Activated CD4-positive, CD25-positive, alpha-beta regulatory T cell (primary cell): ENCODE measurements at regions not wholly inside any gene's neighbourhood (a gene's known extent, or its start where the extent isn't known, plus 50 kb on each side); places are given as distances from the start of the nearest gene placed in this dataset.
"Not testable (repeated sequence)": the region's sequence is repeated elsewhere in the genome, so short reads cannot be mapped to it uniquely, and the experiment has no call there.

Experiments
- DNase-seq, 4 experiments: peaks; one replicate each; lab custom pipeline; 2025; lab: John Stamatoyannopoulos, UW

DNA sequence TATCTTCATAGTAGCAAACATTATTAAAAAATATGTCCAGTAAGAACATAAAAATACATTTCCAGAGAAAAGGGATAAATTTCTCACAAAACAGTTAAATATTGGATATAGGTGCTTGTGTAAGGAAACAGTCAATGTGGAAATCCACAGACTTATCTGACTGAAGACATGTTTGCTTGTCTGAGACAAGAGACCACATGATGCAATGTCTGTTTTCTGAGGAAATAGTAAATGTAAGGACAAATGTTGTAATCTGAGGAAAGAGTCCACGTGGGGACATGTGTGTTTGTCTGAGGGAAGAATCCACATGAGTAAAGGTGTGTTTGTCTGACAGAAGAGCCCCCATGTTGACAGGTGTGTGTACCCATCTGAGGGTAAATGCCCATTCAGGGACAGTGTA is 1093.2 kb downstream of the TMEM121 start:
- DNase-seq: no peak

DNA sequence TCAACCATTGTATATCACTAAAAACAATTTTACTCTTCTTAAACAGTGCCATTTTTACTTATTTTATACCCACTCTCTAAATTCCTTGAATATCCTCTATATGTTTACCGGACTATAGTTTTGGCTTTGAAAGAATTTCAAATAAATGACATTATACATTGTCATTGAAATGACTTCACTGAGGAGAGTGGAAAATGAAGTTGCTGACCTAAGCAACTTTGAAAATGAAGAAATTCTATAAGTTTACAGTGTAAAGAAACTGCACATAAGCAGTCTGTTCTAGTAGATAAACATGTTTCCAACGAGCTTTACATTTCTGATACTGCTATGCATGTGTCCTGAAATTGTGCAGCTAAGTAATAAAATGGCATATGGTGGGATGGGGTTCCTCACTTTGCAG is 1094.0 kb downstream of the TMEM121 start:
- DNase-seq: no peak

DNA sequence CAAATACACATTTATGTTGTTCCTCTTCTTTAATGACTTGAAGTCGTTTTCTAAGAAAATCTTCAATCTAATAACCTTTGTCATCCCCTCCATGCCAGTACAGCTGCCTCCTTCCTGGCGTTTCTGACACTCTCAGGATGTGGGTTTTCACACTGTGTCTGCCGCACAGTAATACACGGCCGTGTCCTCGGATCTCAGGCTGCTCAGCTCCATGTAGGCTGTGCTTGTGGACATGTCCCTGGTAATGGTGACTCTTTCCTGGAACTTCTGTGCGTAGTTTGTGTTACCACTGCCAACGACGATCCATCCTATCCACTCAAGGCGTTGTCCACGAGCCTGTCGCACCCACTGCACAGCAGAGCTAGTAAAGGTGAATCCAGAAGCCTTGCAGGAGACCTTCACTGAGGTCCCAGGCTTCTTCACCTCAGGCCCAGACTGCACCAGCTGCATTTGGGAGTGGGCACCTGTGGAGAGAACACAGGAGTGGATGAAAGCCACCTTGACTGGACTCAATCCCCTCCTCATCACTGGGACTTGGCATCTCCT is 1095.9 kb downstream of the TMEM121 start:
- no peak for DNase-seq

DNA sequence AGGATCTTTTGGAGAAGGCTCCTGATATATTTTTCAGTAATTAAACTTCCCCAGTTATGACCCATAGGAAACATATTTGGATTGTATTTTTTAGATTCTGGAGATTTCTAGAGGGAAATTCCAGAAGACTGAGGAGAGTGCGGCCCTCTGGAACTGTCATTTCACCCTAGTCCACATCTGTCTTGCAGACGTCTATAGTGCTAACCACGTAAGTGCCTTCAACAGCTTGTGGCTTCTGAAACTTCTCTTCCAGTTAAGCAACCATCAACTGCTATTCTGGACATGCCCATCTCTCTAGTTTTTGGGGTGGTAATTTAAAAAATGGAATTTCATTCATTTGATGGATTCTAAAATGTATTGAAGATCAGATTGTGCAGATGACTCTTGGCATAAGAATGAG is 1098.8 kb downstream of the TMEM121 start:
- no peak for DNase-seq

DNA sequence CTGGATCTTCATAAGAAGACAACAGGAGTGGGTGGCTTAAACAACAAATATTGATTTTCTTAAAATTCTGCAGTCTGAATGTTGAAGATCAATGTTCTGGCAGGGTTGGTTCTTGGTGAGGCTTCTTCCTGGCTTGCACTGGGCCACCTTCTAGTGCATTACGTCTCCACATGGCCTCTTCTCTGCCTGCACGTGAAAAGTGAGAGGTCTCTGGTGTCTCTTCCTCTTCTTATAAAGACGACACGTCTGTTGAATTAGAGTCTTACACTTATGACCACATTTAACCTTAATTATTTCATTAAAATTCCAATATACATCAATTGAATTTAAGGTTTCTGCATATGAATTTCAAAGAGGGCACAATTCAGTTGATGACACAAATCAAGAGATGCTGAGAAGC is 1100.1 kb downstream of the TMEM121 start:
- not testable (repeated sequence) for DNase-seq

- DNase-seq: peak; percentile 19 to 36 (median 29)
Measured at GRCh38 chr14:106626942-106627588, 1100.7 kb downstream of the TMEM121 start.

DNA sequence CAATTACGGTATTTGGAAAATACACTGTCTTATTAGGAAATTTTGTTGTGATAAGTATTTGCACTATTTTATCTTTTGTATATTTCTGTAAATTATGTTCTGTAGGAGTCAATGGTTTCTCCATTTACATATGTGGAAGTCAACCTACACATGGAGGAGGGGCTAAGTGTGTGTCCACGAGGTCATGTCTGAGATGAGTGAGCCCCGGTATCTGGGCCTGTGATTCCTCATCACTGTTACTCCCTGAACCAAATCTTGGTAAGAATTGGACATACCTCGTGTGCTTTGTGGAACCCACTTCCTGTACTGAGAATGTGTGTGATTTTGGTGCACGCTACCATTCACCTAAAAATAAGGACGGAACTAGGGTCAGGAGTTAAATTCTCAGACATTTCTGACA is 1105.5 kb downstream of the TMEM121 start:
- no peak for DNase-seq

GRCh38 chr14:106633721-106634120 is 1107.3 kb downstream of the TMEM121 start:
- DNase-seq: no peak

DNA sequence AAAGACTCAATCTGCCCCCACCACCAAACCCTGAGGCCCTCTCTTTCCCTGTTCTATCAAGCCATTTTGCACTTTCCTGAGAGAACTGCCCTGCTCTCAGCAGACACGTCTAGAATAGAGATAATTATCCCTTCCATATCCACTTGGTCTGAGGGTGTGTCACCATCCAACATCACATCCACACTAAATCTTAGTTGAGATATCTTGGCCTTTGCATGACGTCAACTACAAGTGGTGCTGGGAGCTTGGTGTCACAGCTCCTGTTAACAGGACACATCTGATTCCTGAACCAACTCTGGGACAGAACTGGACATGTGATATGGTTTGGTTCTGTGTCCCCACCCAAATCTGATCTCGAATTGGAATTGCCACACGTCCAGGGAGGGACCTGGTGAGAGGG is 1109.2 kb downstream of the TMEM121 start:
- DNase-seq: no peak

- not testable (repeated sequence) for DNase-seq
Measured at GRCh38 chr14:106638786-106639452, 1112.5 kb downstream of the TMEM121 start.

DNA sequence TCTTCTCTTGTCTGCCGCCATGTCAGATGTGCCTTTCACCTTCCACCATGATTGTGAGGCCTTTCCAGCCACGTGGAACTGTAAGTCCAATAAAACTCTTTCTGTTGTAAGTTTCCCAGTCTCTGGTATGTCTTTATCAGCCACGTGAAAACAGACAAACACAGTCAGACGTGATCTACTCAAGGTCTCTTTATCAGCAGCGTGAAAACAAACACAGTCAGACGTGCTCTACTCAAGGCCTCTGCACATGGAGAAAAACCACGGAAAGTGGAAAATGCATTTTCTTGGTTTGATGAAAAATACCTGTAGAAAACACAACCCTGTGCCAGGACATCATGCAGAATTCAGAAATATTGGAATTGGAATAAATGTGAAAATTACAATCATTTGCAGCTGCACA is 1115.7 kb downstream of the TMEM121 start:
- no peak for DNase-seq

GRCh38 chr14:106642971-106643370 is 1116.6 kb downstream of the TMEM121 start:
- DNase-seq: not testable (repeated sequence)

- DNase-seq: not testable (repeated sequence)
Measured at GRCh38 chr14:106648874-106649273, 1122.5 kb downstream of the TMEM121 start.

- DNase-seq: no peak
Measured at GRCh38 chr14:106651016-106651415, 1124.6 kb downstream of the TMEM121 start.

- no peak for DNase-seq
Measured at GRCh38 chr14:106652494-106652893, 1126.1 kb downstream of the TMEM121 start.

- peak in 3 of 4 experiments; percentile 19 to 43 (median 24) for DNase-seq
Measured at GRCh38 chr14:106657460-106657859, 1131.1 kb downstream of the TMEM121 start.

- not testable (repeated sequence) for DNase-seq
Measured at GRCh38 chr14:106658066-106658860, 1131.9 kb downstream of the TMEM121 start.

DNA sequence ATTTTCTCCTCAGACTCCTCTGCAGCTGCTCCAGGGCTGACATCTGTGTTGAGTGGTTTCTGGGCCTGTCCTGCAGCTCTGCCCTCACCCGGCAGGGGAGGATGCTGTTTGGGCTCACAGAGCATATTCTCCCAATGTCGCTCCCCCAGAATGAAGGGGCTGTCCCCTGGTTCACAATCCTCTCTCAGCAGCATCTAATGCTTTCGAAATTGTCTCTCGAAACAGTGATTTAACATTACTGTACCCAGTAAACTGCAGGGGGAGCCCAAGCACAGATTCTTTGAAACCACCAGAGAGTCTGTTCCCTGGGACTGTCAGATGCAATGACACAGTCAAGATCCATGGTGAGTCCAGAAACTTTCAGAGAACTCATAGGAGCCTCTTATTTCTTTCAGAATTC is 1135.2 kb downstream of the TMEM121 start:
- DNase-seq: not testable (repeated sequence)

- DNase-seq: no peak
Measured at GRCh38 chr14:106662936-106663550, 1136.7 kb downstream of the TMEM121 start.

GRCh38 chr14:106663805-106664410 is 1137.5 kb downstream of the TMEM121 start:
- peak in 3 of 4 experiments; percentile 15 to 51 (median 15) for DNase-seq

DNA sequence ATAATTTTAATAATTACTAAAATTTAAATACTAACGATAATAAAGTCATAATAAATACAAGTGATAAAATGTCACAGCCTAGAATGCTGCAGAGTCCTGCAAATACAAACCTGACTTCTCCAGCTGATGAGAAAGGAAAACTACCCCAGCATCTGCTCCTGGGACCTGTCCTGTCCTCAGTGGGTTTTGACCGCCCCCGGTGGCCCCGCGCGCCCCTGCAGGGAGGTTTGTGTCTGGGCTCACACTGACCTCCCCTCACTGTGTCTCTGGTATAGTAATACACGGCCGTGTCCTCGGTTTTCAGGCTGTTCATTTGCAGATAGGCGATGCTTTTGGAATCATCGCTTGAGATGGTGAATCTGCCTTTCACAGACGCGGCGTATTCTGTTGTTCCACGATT is 1139.4 kb downstream of the TMEM121 start:
- no peak for DNase-seq

DNA sequence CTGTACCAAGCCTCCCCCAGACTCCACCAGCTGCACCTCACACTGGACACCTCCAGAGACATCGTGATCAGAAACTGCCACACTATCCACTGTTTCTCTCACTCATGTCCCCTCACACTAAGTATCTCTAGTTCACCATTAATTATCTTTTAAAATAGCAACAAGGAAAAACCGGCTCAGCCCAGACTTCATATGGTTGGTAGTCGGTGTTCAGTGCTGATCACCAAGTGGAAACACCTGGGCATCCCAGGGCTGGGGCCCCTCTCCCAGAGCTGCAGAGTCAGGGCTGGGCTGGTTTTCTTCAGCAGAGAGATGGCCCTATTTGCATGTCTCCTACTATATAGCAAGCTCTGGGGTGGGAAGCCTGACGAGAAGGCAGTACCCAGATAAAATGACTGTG is 1140.0 kb downstream of the TMEM121 start:
- no peak for DNase-seq
